HG03378 (cell line): ENCODE measurements at regions not wholly inside any gene's neighbourhood (a gene's known extent, or its start where the extent isn't known, plus 50 kb on each side); places are given as distances from the start of the nearest gene placed in this dataset.

ENCODE experiments used
- ATAC-seq: cut with Tn5 transposase; IDR thresholded peaks from one replicate; pipeline ENCODE4 v1.9.1; 2021; ENCODE audit warnings: mild to moderate bottlenecking, moderate library complexity; ENCODE audit not compliant: unreplicated experiment

GRCh38 chr12:29086325-29087271 lies 62.5 kb upstream of the FAR2 start:
- ATAC-seq: no peak

- ATAC-seq: no peak
Observed at GRCh38 chr12:29088611-29089219, 60.4 kb upstream of the FAR2 start.
